Peyer's patch (tissue), 4 donors: ENCODE measurements at regions not wholly inside any gene's neighbourhood (a gene's known extent, or its start where the extent isn't known, plus 50 kb on each side); places are given as distances from the start of the nearest gene placed in this dataset.
A peak's percentile ranks its signal among the peaks of the same experiment; 100 is the strongest.

Source experiments
- DNase-seq, 3 donors: peaks; one replicate each; pipeline ENCODE4 v3.0.0-alpha.2; 2017 to 2019
- H3K27ac ChIP-seq, 4 donors: fragments of 200-600 bp; sonication (generic); one replicate each; pipeline ENCODE4 v1.5.1; 2016 to 2019
- H3K27me3 ChIP-seq, 2 donors: fragments of 200-600 bp; sonication (generic); one replicate each; pipeline ENCODE4 v1.5.1; 2019
- H3K36me3 ChIP-seq, 3 donors: fragments of 200-600 bp; sonication (generic); one replicate each; pipeline ENCODE4 v1.5.1; 2016 to 2019
- H3K4me1 ChIP-seq, 4 donors: fragments of 200-600 bp; sonication (generic); one replicate each; pipeline ENCODE4 v1.5.1; 2016 to 2019
- H3K4me3 ChIP-seq, 4 donors: fragments of 200-600 bp; sonication (generic); 1 replicate in 3 of 4; 2 replicates in 1 of 4; pipeline ENCODE4 v1.5.1; 2016 to 2019; ENCODE audit warnings: mild to moderate bottlenecking in 1 of 4
- H3K9me3 ChIP-seq, 4 donors: fragments of 200-600 bp; sonication (generic); one replicate each; pipeline ENCODE4 v1.5.1; 2016 to 2019; ENCODE audit warnings: mild to moderate bottlenecking in 1 of 4
- CTCF ChIP-seq, 6 experiments: fragments of 450-650 bp in 4 of 6; fragments of 200-600 bp in 2 of 6; sonication (generic) in 1 of 6; IDR thresholded peaks; one replicate each; pipeline ENCODE4 v1.5.1; 2017 to 2019; ENCODE audit warnings: antibody characterized with exemption in 6 of 6, mild to moderate bottlenecking in 3 of 6, moderate library complexity in 1 of 6
- POLR2A ChIP-seq, 2 donors: fragments of 450-650 bp; IDR thresholded peaks; one replicate each; pipeline ENCODE4 v1.5.1; 2017; ENCODE audit warnings: antibody characterized with exemption in 2 of 2, mild to moderate bottlenecking in 2 of 2, moderate library complexity in 2 of 2

- H3K4me3 ChIP-seq: no peak overlapping the region
- no peak overlapping the region for H3K27ac ChIP-seq
- no peaks in the 10 kb centered on the region for H3K4me1 ChIP-seq
- H3K36me3 ChIP-seq: no peaks in the 10 kb centered on the region
- no peak for DNase-seq
- no peaks in the 10 kb centered on the region for H3K27me3 ChIP-seq
- no peaks in the 10 kb centered on the region for H3K9me3 ChIP-seq
- TF ChIP-seq CTCF (IDR thresholded peaks at IDR 0.05): peak in 1 of 6 experiments; percentile 22
- TF ChIP-seq POLR2A (IDR thresholded peaks at IDR 0.05): no peak
Measured at GRCh38 chr13:71218960-71219359, 648.0 kb downstream of the DACH1 start.

GRCh38 chr13:71217827-71218226 is 649.2 kb downstream of the DACH1 start:
- H3K27me3 ChIP-seq: no peaks in the 10 kb centered on the region
- DNase-seq: no peak
- H3K9me3 ChIP-seq: no peaks in the 10 kb centered on the region
- H3K4me3 ChIP-seq: no peak overlapping the region
- H3K27ac ChIP-seq: no peak overlapping the region
- no peaks in the 10 kb centered on the region for H3K36me3 ChIP-seq
- no peak for TF ChIP-seq CTCF (IDR thresholded peaks at IDR 0.05)
- H3K4me1 ChIP-seq: no peaks in the 10 kb centered on the region

- H3K36me3 ChIP-seq: no peaks in the 10 kb centered on the region
- no peaks in the 10 kb centered on the region for H3K9me3 ChIP-seq
- DNase-seq: no peak
- H3K4me3 ChIP-seq: no peak overlapping the region
- H3K27me3 ChIP-seq: no peaks in the 10 kb centered on the region
- H3K27ac ChIP-seq: no peak overlapping the region
- no peaks in the 10 kb centered on the region for H3K4me1 ChIP-seq
- no peak for TF ChIP-seq CTCF (IDR thresholded peaks at IDR 0.05)
- no peak for TF ChIP-seq POLR2A (IDR thresholded peaks at IDR 0.05)
Measured at GRCh38 chr13:71214821-71215220, 652.2 kb downstream of the DACH1 start.

GRCh38 chr13:71214357-71214756 is 652.6 kb downstream of the DACH1 start:
- Histone ChIP-seq H3K27ac (no peak overlapping the region), H3K27me3 (no peaks in the 10 kb centered on the region), H3K36me3 (no peaks in the 10 kb centered on the region), H3K4me3 (no peak overlapping the region), H3K9me3 (no peaks in the 10 kb centered on the region), H3K4me1 (no peaks in the 10 kb centered on the region)
- DNase-seq: no peak
- TF ChIP-seq POLR2A (IDR thresholded peaks at IDR 0.05): no peak
- no peak for TF ChIP-seq CTCF (IDR thresholded peaks at IDR 0.05)

- H3K27me3 ChIP-seq: no peaks in the 10 kb centered on the region
Measured at GRCh38 chr13:71213252-71213821, 653.7 kb downstream of the DACH1 start.

More at GRCh38 chr13:71213252-71213821, 653.7 kb downstream of the DACH1 start:
- DNase-seq: no peak
- H3K4me3 ChIP-seq: no peak overlapping the region
- no peaks in the 10 kb centered on the region for H3K36me3 ChIP-seq
- no peaks in the 10 kb centered on the region for H3K4me1 ChIP-seq
- H3K27ac ChIP-seq: no peak overlapping the region
- no peaks in the 10 kb centered on the region for H3K9me3 ChIP-seq
- no peak for TF ChIP-seq CTCF (IDR thresholded peaks at IDR 0.05)
- TF ChIP-seq POLR2A (IDR thresholded peaks at IDR 0.05): no peak
